GM12875 (cell line): ENCODE measurements at regions not wholly inside any gene's neighbourhood (a gene's known extent, or its start where the extent isn't known, plus 50 kb on each side); places are given as distances from the start of the nearest gene placed in this dataset.
"Not testable (repeated sequence)": the region's sequence is repeated elsewhere in the genome, so short reads cannot be mapped to it uniquely, and the experiment has no call there.

Experiments used
- H3K4me3 ChIP-seq: one replicate; pipeline ENCODE4 v1.5.1; 2011; ENCODE audit warnings: low read depth, low read length, control low read depth
- CTCF ChIP-seq: IDR thresholded peaks from 2 replicates; pipeline ENCODE4 v1.5.1; 2011; ENCODE audit warnings: low read depth, mild to moderate bottlenecking, control low read depth, inconsistent platforms, low read length, moderate library complexity, borderline replicate concordance; ENCODE audit not compliant: insufficient read depth

- no peak overlapping the region for H3K4me3 ChIP-seq
- TF ChIP-seq CTCF = no peak
Observed at GRCh38 chr10:3955493-3955892, 170.5 kb upstream of the KLF6 start.

- no peak overlapping the region for H3K4me3 ChIP-seq
- no peak for TF ChIP-seq CTCF
Observed at GRCh38 chr10:3954615-3955014, 169.6 kb upstream of the KLF6 start.

- not testable (repeated sequence) for H3K4me3 ChIP-seq
Observed at GRCh38 chr10:3954007-3954406, 169.0 kb upstream of the KLF6 start.

GRCh38 chr10:3951993-3952392 lies 167.0 kb upstream of the KLF6 start:
- TF ChIP-seq CTCF = no peak
- H3K4me3 ChIP-seq = no peak overlapping the region

GRCh38 chr10:3950676-3951275 lies 165.8 kb upstream of the KLF6 start:
- no peak overlapping the region for H3K4me3 ChIP-seq
- no peak for TF ChIP-seq CTCF

- no peak overlapping the region for H3K4me3 ChIP-seq
- no peak for TF ChIP-seq CTCF
Observed at GRCh38 chr10:3949711-3950110, 164.7 kb upstream of the KLF6 start.

GRCh38 chr10:3948843-3949242 lies 163.8 kb upstream of the KLF6 start:
- no peak overlapping the region for H3K4me3 ChIP-seq
- no peak for TF ChIP-seq CTCF
